ENCODE measurements at regions not wholly inside any gene's neighbourhood (a gene's known extent, or its start where the extent isn't known, plus 50 kb on each side); places are given as distances from the start of the nearest gene placed in this dataset.

GRCh38 chr20:40218971-40219370 is 470.1 kb downstream of the MAFB start:
- ChIA-PET POLR2A (ENCODE audit: unreplicated experiment) (no interaction called here), CTCF (no interaction called here)
- no peak overlapping the region for H3K4me3 ChIP-seq (ENCODE audit: low read length)
- H3K27ac ChIP-seq (ENCODE audit: low read length), result no peak overlapping the region
- TF ChIP-seq EZH2phosphoT487 (IDR thresholded peaks at IDR 0.05; ENCODE audit: borderline replicate concordance, low read length) (no peak), CTCF (conservative IDR thresholded peaks at IDR 0.05; ENCODE audit: low read depth, low read length) (no peak), EZH2 (IDR thresholded peaks at IDR 0.05; ENCODE audit: low read length, unreplicated experiment) (no peak)
- no peaks in the 10 kb centered on the region for H3K36me3 ChIP-seq (ENCODE audit: low read depth, low read length)
- H4K20me1 ChIP-seq (ENCODE audit: low read length), result no peaks in the 10 kb centered on the region
- no TSS peak for BruUV-seq (replicated peaks)
- no peaks in the 10 kb centered on the region for H3K4me1 ChIP-seq (ENCODE audit: insufficient read depth, low read length)
- no peaks in the 10 kb centered on the region for H3F3A ChIP-seq (ENCODE audit: low read length, unreplicated experiment)
- no peaks in the 10 kb centered on the region for H3K79me2 ChIP-seq (ENCODE audit: low read length)
- H3K27me3 ChIP-seq (ENCODE audit: low read length), result no peaks in the 10 kb centered on the region
- ATAC-seq, result no peak
- no peak for DNase-seq
- no peaks in the 10 kb centered on the region for H3K9me3 ChIP-seq (ENCODE audit: low read length)
- H3K4me2 ChIP-seq (ENCODE audit: low read length), result no peak overlapping the region
- no peak overlapping the region for H3K9ac ChIP-seq (ENCODE audit: low read length)
- no peaks in the 10 kb centered on the region for H3K9me2 ChIP-seq (replicated peaks; ENCODE audit: low read length)
- H2AFZ ChIP-seq (ENCODE audit: low read length), result no peak overlapping the region
- intact Hi-C loops (cut with micrococcal nuclease), result no loop called here

- TF ChIP-seq CTCF (conservative IDR thresholded peaks at IDR 0.05; ENCODE audit: low read depth, low read length) (no peak), EZH2phosphoT487 (IDR thresholded peaks at IDR 0.05; ENCODE audit: borderline replicate concordance, low read length) (no peak), EZH2 (IDR thresholded peaks at IDR 0.05; ENCODE audit: low read length, unreplicated experiment) (no peak)
- ChIA-PET POLR2A (ENCODE audit: unreplicated experiment) (no interaction called here), CTCF (no interaction called here)
- intact Hi-C loops (cut with micrococcal nuclease), result no loop called here
- H3K36me3 ChIP-seq (ENCODE audit: low read depth, low read length), result no peaks in the 10 kb centered on the region
- H4K20me1 ChIP-seq (ENCODE audit: low read length), result no peaks in the 10 kb centered on the region
- no peak overlapping the region for H2AFZ ChIP-seq (ENCODE audit: low read length)
- no peaks in the 10 kb centered on the region for H3K4me1 ChIP-seq (ENCODE audit: insufficient read depth, low read length)
- H3K9me2 ChIP-seq (replicated peaks; ENCODE audit: low read length), result no peaks in the 10 kb centered on the region
- no peak overlapping the region for H3K4me3 ChIP-seq (ENCODE audit: low read length)
- H3K27ac ChIP-seq (ENCODE audit: low read length), result no peak overlapping the region
- ATAC-seq (no peak), DNase-seq (no peak)
- no peak overlapping the region for H3K4me2 ChIP-seq (ENCODE audit: low read length)
- H3F3A ChIP-seq (ENCODE audit: low read length, unreplicated experiment), result no peaks in the 10 kb centered on the region
- no TSS peak for BruUV-seq (replicated peaks)
- H3K9ac ChIP-seq (ENCODE audit: low read length), result no peak overlapping the region
- H3K79me2 ChIP-seq (ENCODE audit: low read length), result no peaks in the 10 kb centered on the region
- no peaks in the 10 kb centered on the region for H3K27me3 ChIP-seq (ENCODE audit: low read length)
- H3K9me3 ChIP-seq (ENCODE audit: low read length), result no peaks in the 10 kb centered on the region
Observed at GRCh38 chr20:40218316-40218969, 470.6 kb downstream of the MAFB start.

GRCh38 chr20:40207655-40208054 is 481.4 kb downstream of the MAFB start:
- no peaks in the 10 kb centered on the region for H3F3A ChIP-seq (ENCODE audit: low read length, unreplicated experiment)
- peaks cover 23% of the 10 kb centered on the region for H3K9me3 ChIP-seq (ENCODE audit: low read length)
- intact Hi-C loops (cut with micrococcal nuclease), result no loop called here
- BruUV-seq (replicated peaks), result no TSS peak
- no peak overlapping the region for H3K4me2 ChIP-seq (ENCODE audit: low read length)
- no peak overlapping the region for H3K27ac ChIP-seq (ENCODE audit: low read length)
- H3K9ac ChIP-seq (ENCODE audit: low read length), result no peak overlapping the region
- H3K36me3 ChIP-seq (ENCODE audit: low read depth, low read length), result no peaks in the 10 kb centered on the region
- DNase-seq, result no peak
- ChIA-PET POLR2A (ENCODE audit: unreplicated experiment) (no interaction called here), CTCF (no interaction called here)
- H3K9me2 ChIP-seq (replicated peaks; ENCODE audit: low read length), result no peaks in the 10 kb centered on the region
- TF ChIP-seq CTCF (conservative IDR thresholded peaks at IDR 0.05; ENCODE audit: low read depth, low read length) (no peak), EZH2 (IDR thresholded peaks at IDR 0.05; ENCODE audit: low read length, unreplicated experiment) (no peak), EZH2phosphoT487 (IDR thresholded peaks at IDR 0.05; ENCODE audit: borderline replicate concordance, low read length) (no peak)
- H3K27me3 ChIP-seq (ENCODE audit: low read length), result no peaks in the 10 kb centered on the region
- no peaks in the 10 kb centered on the region for H3K4me1 ChIP-seq (ENCODE audit: insufficient read depth, low read length)
- no peaks in the 10 kb centered on the region for H3K79me2 ChIP-seq (ENCODE audit: low read length)
- no peak for ATAC-seq
- no peaks in the 10 kb centered on the region for H4K20me1 ChIP-seq (ENCODE audit: low read length)
- no peak overlapping the region for H2AFZ ChIP-seq (ENCODE audit: low read length)
- H3K4me3 ChIP-seq (ENCODE audit: low read length), result no peak overlapping the region
